ENCODE measurements at regions not wholly inside any gene's neighbourhood (a gene's known extent, or its start where the extent isn't known, plus 50 kb on each side); places are given as distances from the start of the nearest gene placed in this dataset.

GRCh38 chr21:27715131-27715530 lies 748.2 kb upstream of the ADAMTS5 start:
- no peak for DNase-seq

GRCh38 chr21:27713154-27714109 lies 746.5 kb upstream of the ADAMTS5 start:
- DNase-seq, result no peak

GRCh38 chr21:27704567-27705166 lies 737.8 kb upstream of the ADAMTS5 start:
- DNase-seq, result no peak

GRCh38 chr21:27703791-27704190 lies 736.9 kb upstream of the ADAMTS5 start:
- no peak for DNase-seq

GRCh38 chr21:27700974-27701614 lies 734.2 kb upstream of the ADAMTS5 start:
- DNase-seq, result peak; percentile 59 to 92 (median 79)

GRCh38 chr21:27695246-27695645 lies 728.4 kb upstream of the ADAMTS5 start:
- no peak for DNase-seq

- DNase-seq, result no peak
Observed at GRCh38 chr21:27694667-27695066, 727.8 kb upstream of the ADAMTS5 start.

GRCh38 chr21:27693376-27693775 lies 726.5 kb upstream of the ADAMTS5 start:
- no peak for DNase-seq

- DNase-seq, result no peak
Observed at GRCh38 chr21:27691516-27691915, 724.6 kb upstream of the ADAMTS5 start.

GRCh38 chr21:27691006-27691405 lies 724.1 kb upstream of the ADAMTS5 start:
- DNase-seq, result no peak

- DNase-seq, result no peak
Observed at GRCh38 chr21:27690426-27690825, 723.5 kb upstream of the ADAMTS5 start.

GRCh38 chr21:27688773-27689172 lies 721.9 kb upstream of the ADAMTS5 start:
- DNase-seq, result no peak

GRCh38 chr21:27683292-27683691 lies 716.4 kb upstream of the ADAMTS5 start:
- DNase-seq, result peak in 1 of 3 experiments; percentile 71

GRCh38 chr21:27681841-27682240 lies 715.0 kb upstream of the ADAMTS5 start:
- DNase-seq, result no peak

GRCh38 chr21:27681038-27681437 lies 714.1 kb upstream of the ADAMTS5 start:
- DNase-seq, result no peak

GRCh38 chr21:27680181-27680580 lies 713.3 kb upstream of the ADAMTS5 start:
- no peak for DNase-seq

- no peak for DNase-seq
Observed at GRCh38 chr21:27678511-27678910, 711.6 kb upstream of the ADAMTS5 start.

- no peak for DNase-seq
Observed at GRCh38 chr21:27677546-27677945, 710.7 kb upstream of the ADAMTS5 start.

- DNase-seq, result no peak
Observed at GRCh38 chr21:27675306-27675705, 708.4 kb upstream of the ADAMTS5 start.

GRCh38 chr21:27674041-27674615 lies 707.2 kb upstream of the ADAMTS5 start:
- DNase-seq, result no peak

GRCh38 chr21:27673581-27673980 lies 706.7 kb upstream of the ADAMTS5 start:
- no peak for DNase-seq

- DNase-seq, result no peak
Observed at GRCh38 chr21:27671207-27671606, 704.3 kb upstream of the ADAMTS5 start.

GRCh38 chr21:27653481-27653880 lies 686.6 kb upstream of the ADAMTS5 start:
- DNase-seq, result no peak

Data from NCI-H1417 (cell line).